WTC11 (cell line): ENCODE measurements at regions not wholly inside any gene's neighbourhood (a gene's known extent, or its start where the extent isn't known, plus 50 kb on each side); places are given as distances from the start of the nearest gene placed in this dataset.

Experiments used
- ATAC-seq: fragments of 200-7000 bp; cut with Tn5 transposase; 2 replicates; pipeline ENCODE4 v1.10.0; 2021; ENCODE audit warnings: mild to moderate bottlenecking, moderate library complexity
- CTCF ChIA-PET: fragments of 300-600 bp; sonication (Branson Sonifier 250); formaldehyde crosslinking; loops from one replicate; lab custom pipeline; 2021; ENCODE audit warnings: antibody characterized with exemption; lab: Charles Lee
- POLR2A ChIA-PET: fragments of 350-600 bp; sonication (Branson Sonifier 250); formaldehyde crosslinking; loops from one replicate; lab custom pipeline; 2021; ENCODE audit warnings: antibody characterized with exemption; lab: Charles Lee
- DNase-seq: peaks from one replicate; pipeline ENCODE4 v3.0.0; 2021; ENCODE audit warnings: low spot score
- H3K27ac Mint-ChIP-seq: 2 replicates; pipeline ENCODE4 v1.8.0; 2021; ENCODE audit warnings: mixed read lengths
- H3K27me3 Mint-ChIP-seq: 2 replicates; pipeline ENCODE4 v1.8.0; 2021; ENCODE audit warnings: low read depth, mild to moderate bottlenecking, moderate library complexity, mixed read lengths
- H3K36me3 Mint-ChIP-seq: 2 replicates; pipeline ENCODE4 v1.8.0; 2021; ENCODE audit warnings: mixed read lengths
- H3K4me1 Mint-ChIP-seq: 2 replicates; pipeline ENCODE4 v1.8.0; 2022; ENCODE audit warnings: mixed read lengths
- H3K4me3 Mint-ChIP-seq: 2 replicates; pipeline ENCODE4 v1.8.0; 2021; ENCODE audit warnings: mild to moderate bottlenecking, moderate library complexity, mixed read lengths
- H3K9me3 Mint-ChIP-seq: 2 replicates; pipeline ENCODE4 v1.8.0; 2021; ENCODE audit warnings: mixed read lengths
- ATF1 ChIP-seq: sonication (generic); formaldehyde crosslinking; IDR thresholded peaks from 2 replicates; pipeline ENCODE4 v1.8.1; 2023; ENCODE audit warnings: mild to moderate bottlenecking, moderate library complexity, missing genetic modification reagents
- CREM ChIP-seq: sonication (generic); formaldehyde crosslinking; IDR thresholded peaks from 2 replicates; pipeline ENCODE4 v1.8.1; 2022; ENCODE audit warnings: mild to moderate bottlenecking, missing genetic modification reagents, moderate library complexity
- ERG ChIP-seq: fragments of 250-450 bp; sonication (Bioruptor Pico); IDR thresholded peaks from 2 replicates; pipeline ENCODE4 v1.8.0; 2021; ENCODE audit warnings: mild to moderate bottlenecking
- FOXK1 ChIP-seq: sonication (generic); formaldehyde crosslinking; IDR thresholded peaks from 2 replicates; pipeline ENCODE4 v1.8.0; 2022; ENCODE audit warnings: mild to moderate bottlenecking, moderate library complexity, missing genetic modification reagents
- GABPB1 ChIP-seq: sonication (generic); formaldehyde crosslinking; IDR thresholded peaks from 2 replicates; pipeline ENCODE4 v1.8.1; 2023; ENCODE audit warnings: mild to moderate bottlenecking, missing genetic modification reagents
- GTF2I ChIP-seq: fragments of 250-450 bp; sonication (Bioruptor Pico); conservative IDR thresholded peaks from 2 replicates; pipeline ENCODE4 v1.4.0; 2021; ENCODE audit warnings: mild to moderate bottlenecking
- NFATC4 ChIP-seq: fragments of 250-450 bp; sonication (Bioruptor Pico); IDR thresholded peaks from 2 replicates; pipeline ENCODE4 v1.9.0; 2021; ENCODE audit warnings: mild to moderate bottlenecking
- NFE2L1 ChIP-seq: sonication (generic); formaldehyde crosslinking; IDR thresholded peaks from 2 replicates; pipeline ENCODE4 v1.8.1; 2023; ENCODE audit warnings: missing genetic modification reagents
- NFYB ChIP-seq: sonication (generic); formaldehyde crosslinking; conservative IDR thresholded peaks from 2 replicates; pipeline ENCODE4 v1.8.0; 2022; ENCODE audit warnings: low read depth, missing genetic modification reagents
- NR3C1 ChIP-seq: sonication (generic); formaldehyde crosslinking; conservative IDR thresholded peaks from 2 replicates; pipeline ENCODE4 v1.8.1; 2023; ENCODE audit warnings: low read depth, mild to moderate bottlenecking, missing genetic modification reagents
- PREB ChIP-seq: sonication (generic); formaldehyde crosslinking; IDR thresholded peaks from 2 replicates; pipeline ENCODE4 v1.8.1; 2022; ENCODE audit warnings: mild to moderate bottlenecking, missing genetic modification reagents, moderate library complexity, borderline replicate concordance
- SMAD3 ChIP-seq: sonication (generic); formaldehyde crosslinking; IDR thresholded peaks from 2 replicates; pipeline ENCODE4 v1.8.0; 2022; ENCODE audit warnings: missing genetic modification reagents, mild to moderate bottlenecking, borderline replicate concordance
- STAT6 ChIP-seq: sonication (generic); formaldehyde crosslinking; conservative IDR thresholded peaks from 2 replicates; pipeline ENCODE4 v1.8.1; 2023; ENCODE audit warnings: mild to moderate bottlenecking, low read depth, missing genetic modification reagents, moderate library complexity
- TCF7 ChIP-seq: sonication (generic); formaldehyde crosslinking; IDR thresholded peaks from 2 replicates; pipeline ENCODE4 v1.8.0; 2022; ENCODE audit warnings: mild to moderate bottlenecking, low read depth, missing genetic modification reagents, moderate library complexity
- TEAD4 ChIP-seq: sonication (generic); formaldehyde crosslinking; IDR thresholded peaks from 2 replicates; pipeline ENCODE4 v1.8.0; 2022; ENCODE audit warnings: mild to moderate bottlenecking, missing genetic modification reagents
- ZNF219 ChIP-seq: sonication (generic); formaldehyde crosslinking; IDR thresholded peaks from 2 replicates; pipeline ENCODE4 v1.8.0; 2023; ENCODE audit warnings: missing genetic modification reagents, mild to moderate bottlenecking, borderline replicate concordance
- ZNF232 ChIP-seq: sonication (generic); formaldehyde crosslinking; IDR thresholded peaks from 2 replicates; pipeline ENCODE4 v1.8.0; 2022; ENCODE audit warnings: mild to moderate bottlenecking, missing genetic modification reagents
- ZNF317 ChIP-seq: sonication (generic); formaldehyde crosslinking; IDR thresholded peaks from 2 replicates; pipeline ENCODE4 v1.8.1; 2023; ENCODE audit warnings: low read depth, mild to moderate bottlenecking, moderate library complexity, missing genetic modification reagents, borderline replicate concordance
- TF ChIP-seq, protein P1 (sequence below): sonication (generic); formaldehyde crosslinking; IDR thresholded peaks from 2 replicates; pipeline ENCODE4 v1.8.1; 2022; ENCODE audit warnings: low read depth, mild to moderate bottlenecking, moderate library complexity, missing genetic modification reagents, borderline replicate concordance
- TF ChIP-seq, protein P2 (sequence below): sonication (generic); formaldehyde crosslinking; IDR thresholded peaks from 2 replicates; pipeline ENCODE4 v1.8.0; 2023; ENCODE audit warnings: missing genetic modification reagents
- TF ChIP-seq, protein P3 (sequence below): sonication (generic); formaldehyde crosslinking; IDR thresholded peaks from 2 replicates; pipeline ENCODE4 v1.8.0; 2022; ENCODE audit warnings: missing genetic modification reagents

DNA sequence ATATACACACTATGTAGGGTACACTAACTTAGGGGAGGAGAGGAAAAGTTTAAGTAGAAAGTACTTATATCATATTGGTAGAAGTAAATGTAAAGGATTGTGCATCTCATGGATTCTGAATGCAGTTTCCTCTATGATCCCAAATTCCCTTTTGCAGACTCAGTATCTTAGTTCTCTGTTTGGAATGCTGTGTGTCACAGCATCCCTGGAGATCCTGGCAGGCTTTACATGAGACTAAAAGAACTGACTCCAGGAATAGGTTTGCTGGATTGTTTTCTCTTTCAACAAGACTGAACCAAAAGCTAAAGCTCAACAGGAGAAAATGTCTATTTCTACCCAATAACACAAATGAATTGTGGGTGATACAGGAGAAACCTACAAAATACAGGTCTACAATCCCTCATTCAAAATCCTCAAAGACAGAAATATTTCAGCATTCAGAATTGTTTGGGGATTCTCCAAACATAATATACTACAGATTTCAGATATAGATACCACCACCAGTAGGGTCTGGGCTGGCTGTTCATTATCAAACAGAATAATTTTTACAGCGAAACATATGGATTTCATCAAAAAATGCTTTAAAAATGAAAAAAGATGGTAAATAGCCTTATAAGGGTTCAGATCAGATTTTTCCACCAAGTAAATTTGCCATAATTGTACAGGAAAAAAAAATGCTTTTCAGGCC is 324.7 kb upstream of the GRAMD2B start (continued):
- TF ChIP-seq PREB (CRISPR knock-in tag) = no peak
- no peak for TF ChIP-seq NFATC4
- TF ChIP-seq, all 79 proteins: peak for 0

- CTCF ChIA-PET = no interaction called here
- peaks cover 11% of the 10 kb centered on the region for H3K36me3 Mint-ChIP-seq
- no peak for ATAC-seq
Measured at GRCh38 chr5:126099077-126099476, 324.1 kb upstream of the GRAMD2B start.

More at GRCh38 chr5:126099077-126099476, 324.1 kb upstream of the GRAMD2B start:
- no peak for DNase-seq
- Mint-ChIP-seq H3K9me3 (peaks cover 18% of the 10 kb centered on the region), H3K27ac (no peak overlapping the region), H3K27me3 (no peaks in the 10 kb centered on the region), H3K4me1 (peaks cover 9% of the 10 kb centered on the region), H3K4me3 (no peak overlapping the region)
- TF ChIP-seq CREM (CRISPR knock-in tag) (no peak), ATF1 (CRISPR knock-in tag) (no peak), TEAD4 (no peak), GTF2I (CRISPR knock-in tag) (no peak), ERG (CRISPR knock-in tag) (no peak), STAT6 (CRISPR knock-in tag) (no peak), GABPB1 (no peak), ZNF219 (CRISPR knock-in tag) (no peak), NFE2L1 (no peak), SMAD3 (CRISPR knock-in tag) (no peak), FOXK1 (CRISPR knock-in tag) (no peak), ZNF232 (CRISPR knock-in tag) (no peak), NR3C1 (CRISPR knock-in tag) (no peak), NFYB (CRISPR knock-in tag) (no peak), TCF7 (CRISPR knock-in tag) (no peak), ZNF317 (CRISPR knock-in tag) (no peak)
- TF ChIP-seq, protein P1, sequence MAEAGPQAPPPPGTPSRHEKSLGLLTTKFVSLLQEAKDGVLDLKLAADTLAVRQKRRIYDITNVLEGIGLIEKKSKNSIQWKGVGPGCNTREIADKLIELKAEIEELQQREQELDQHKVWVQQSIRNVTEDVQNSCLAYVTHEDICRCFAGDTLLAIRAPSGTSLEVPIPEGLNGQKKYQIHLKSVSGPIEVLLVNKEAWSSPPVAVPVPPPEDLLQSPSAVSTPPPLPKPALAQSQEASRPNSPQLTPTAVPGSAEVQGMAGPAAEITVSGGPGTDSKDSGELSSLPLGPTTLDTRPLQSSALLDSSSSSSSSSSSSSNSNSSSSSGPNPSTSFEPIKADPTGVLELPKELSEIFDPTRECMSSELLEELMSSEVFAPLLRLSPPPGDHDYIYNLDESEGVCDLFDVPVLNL = no peak
- TF ChIP-seq, protein P2, sequence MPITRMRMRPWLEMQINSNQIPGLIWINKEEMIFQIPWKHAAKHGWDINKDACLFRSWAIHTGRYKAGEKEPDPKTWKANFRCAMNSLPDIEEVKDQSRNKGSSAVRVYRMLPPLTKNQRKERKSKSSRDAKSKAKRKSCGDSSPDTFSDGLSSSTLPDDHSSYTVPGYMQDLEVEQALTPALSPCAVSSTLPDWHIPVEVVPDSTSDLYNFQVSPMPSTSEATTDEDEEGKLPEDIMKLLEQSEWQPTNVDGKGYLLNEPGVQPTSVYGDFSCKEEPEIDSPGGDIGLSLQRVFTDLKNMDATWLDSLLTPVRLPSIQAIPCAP (CRISPR knock-in tag) = no peak
- TF ChIP-seq, protein P3, sequence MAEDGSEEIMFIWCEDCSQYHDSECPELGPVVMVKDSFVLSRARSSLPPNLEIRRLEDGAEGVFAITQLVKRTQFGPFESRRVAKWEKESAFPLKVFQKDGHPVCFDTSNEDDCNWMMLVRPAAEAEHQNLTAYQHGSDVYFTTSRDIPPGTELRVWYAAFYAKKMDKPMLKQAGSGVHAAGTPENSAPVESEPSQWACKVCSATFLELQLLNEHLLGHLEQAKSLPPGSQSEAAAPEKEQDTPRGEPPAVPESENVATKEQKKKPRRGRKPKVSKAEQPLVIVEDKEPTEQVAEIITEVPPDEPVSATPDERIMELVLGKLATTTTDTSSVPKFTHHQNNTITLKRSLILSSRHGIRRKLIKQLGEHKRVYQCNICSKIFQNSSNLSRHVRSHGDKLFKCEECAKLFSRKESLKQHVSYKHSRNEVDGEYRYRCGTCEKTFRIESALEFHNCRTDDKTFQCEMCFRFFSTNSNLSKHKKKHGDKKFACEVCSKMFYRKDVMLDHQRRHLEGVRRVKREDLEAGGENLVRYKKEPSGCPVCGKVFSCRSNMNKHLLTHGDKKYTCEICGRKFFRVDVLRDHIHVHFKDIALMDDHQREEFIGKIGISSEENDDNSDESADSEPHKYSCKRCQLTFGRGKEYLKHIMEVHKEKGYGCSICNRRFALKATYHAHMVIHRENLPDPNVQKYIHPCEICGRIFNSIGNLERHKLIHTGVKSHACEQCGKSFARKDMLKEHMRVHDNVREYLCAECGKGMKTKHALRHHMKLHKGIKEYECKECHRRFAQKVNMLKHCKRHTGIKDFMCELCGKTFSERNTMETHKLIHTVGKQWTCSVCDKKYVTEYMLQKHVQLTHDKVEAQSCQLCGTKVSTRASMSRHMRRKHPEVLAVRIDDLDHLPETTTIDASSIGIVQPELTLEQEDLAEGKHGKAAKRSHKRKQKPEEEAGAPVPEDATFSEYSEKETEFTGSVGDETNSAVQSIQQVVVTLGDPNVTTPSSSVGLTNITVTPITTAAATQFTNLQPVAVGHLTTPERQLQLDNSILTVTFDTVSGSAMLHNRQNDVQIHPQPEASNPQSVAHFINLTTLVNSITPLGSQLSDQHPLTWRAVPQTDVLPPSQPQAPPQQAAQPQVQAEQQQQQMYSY (CRISPR knock-in tag) = no peak
- POLR2A ChIA-PET = no interaction called here
